SK-N-SH treated with all-trans-retinoic acid at 6 μM for 48 hours (cell line): ENCODE measurements at regions not wholly inside any gene's neighbourhood (a gene's known extent, or its start where the extent isn't known, plus 50 kb on each side); places are given as distances from the start of the nearest gene placed in this dataset.

Experiments
- ATAC-seq: fragments of 200-7000 bp; cut with Tn5 transposase; 3 replicates; pipeline ENCODE4 v1.9.1; 2020; ENCODE audit warnings: mild to moderate bottlenecking, moderate library complexity
- ARNTL ChIP-seq: fragments of 450-650 bp; formaldehyde crosslinking; IDR thresholded peaks from 2 replicates; pipeline ENCODE4 v1.5.0; 2020; ENCODE audit warnings: low read depth, mild to moderate bottlenecking, moderate library complexity, borderline replicate concordance
- BACH2 ChIP-seq: fragments of 250-450 bp; sonication (Bioruptor Pico); IDR thresholded peaks from 2 replicates; pipeline ENCODE4 v1.9.0; 2021; ENCODE audit warnings: mild to moderate bottlenecking, borderline replicate concordance
- CREB5 ChIP-seq: fragments of 250-450 bp; sonication (Bioruptor Pico); IDR thresholded peaks from 2 replicates; pipeline ENCODE4 v1.5.1; 2020; ENCODE audit warnings: low read depth, mild to moderate bottlenecking, moderate library complexity
- CSDC2 ChIP-seq: fragments of 250-450 bp; sonication (Bioruptor Pico); IDR thresholded peaks from 2 replicates; pipeline ENCODE4 v1.5.0; 2020; ENCODE audit warnings: mild to moderate bottlenecking, moderate library complexity
- CSRNP3 ChIP-seq: fragments of 250-450 bp; sonication (Bioruptor Pico); IDR thresholded peaks from 2 replicates; pipeline ENCODE4 v1.5.1; 2021; ENCODE audit warnings: mild to moderate bottlenecking, moderate library complexity
- ESRRG ChIP-seq: fragments of 250-450 bp; sonication (Bioruptor Pico); IDR thresholded peaks from 2 replicates; pipeline ENCODE4 v1.6.1; 2021; ENCODE audit warnings: mild to moderate bottlenecking
- GLIS3 ChIP-seq: fragments of 250-450 bp; sonication (Bioruptor Pico); IDR thresholded peaks from 2 replicates; pipeline ENCODE4 v1.5.0; 2020; ENCODE audit warnings: mild to moderate bottlenecking, moderate library complexity
- ISL1 ChIP-seq: fragments of 250-450 bp; sonication (Bioruptor Pico); IDR thresholded peaks from 2 replicates; pipeline ENCODE4 v2.1.2; 2022; ENCODE audit warnings: mild to moderate bottlenecking, moderate library complexity
- OSR1 ChIP-seq: fragments of 250-450 bp; sonication (Bioruptor Pico); IDR thresholded peaks from 2 replicates; pipeline ENCODE4 v1.8.0; 2022; ENCODE audit warnings: moderate library complexity, mild to moderate bottlenecking, inconsistent platforms
- POU6F1 ChIP-seq: fragments of 250-450 bp; sonication (Bioruptor Pico); IDR thresholded peaks from 2 replicates; pipeline ENCODE4 v1.8.0; 2021; ENCODE audit warnings: low read depth, mild to moderate bottlenecking, moderate library complexity, borderline replicate concordance
- PPARA ChIP-seq: fragments of 250-450 bp; sonication (Bioruptor Pico); IDR thresholded peaks from 2 replicates; pipeline ENCODE4 v1.5.0; 2020; ENCODE audit warnings: mild to moderate bottlenecking, borderline replicate concordance
- RARB ChIP-seq: fragments of 250-450 bp; sonication (Bioruptor Pico); IDR thresholded peaks from 2 replicates; pipeline ENCODE4 v1.8.0; 2021; ENCODE audit warnings: mild to moderate bottlenecking, moderate library complexity
- SNAI2 ChIP-seq: fragments of 250-450 bp; sonication (Bioruptor Pico); IDR thresholded peaks from 2 replicates; pipeline ENCODE4 v1.5.0; 2020; ENCODE audit warnings: mild to moderate bottlenecking, moderate library complexity
- TCF4 ChIP-seq: fragments of 250-450 bp; sonication (Bioruptor Pico); IDR thresholded peaks from 2 replicates; pipeline ENCODE4 v1.8.0; 2021; ENCODE audit warnings: mild to moderate bottlenecking, moderate library complexity, borderline replicate concordance
- TOX ChIP-seq: fragments of 250-450 bp; sonication (Bioruptor Pico); IDR thresholded peaks from 2 replicates; pipeline ENCODE4 v1.8.0; 2021; ENCODE audit warnings: mild to moderate bottlenecking, moderate library complexity, borderline replicate concordance
- TSHZ2 ChIP-seq: fragments of 250-450 bp; sonication (Bioruptor Pico); IDR thresholded peaks from 2 replicates; pipeline ENCODE4 v1.5.0; 2020; ENCODE audit warnings: mild to moderate bottlenecking, moderate library complexity
- ZC3H10 ChIP-seq: fragments of 250-450 bp; sonication (Bioruptor Pico); IDR thresholded peaks from 2 replicates; pipeline ENCODE4 v1.5.1; 2021; ENCODE audit warnings: mild to moderate bottlenecking, moderate library complexity
- ZFP30 ChIP-seq: fragments of 450-650 bp; formaldehyde crosslinking; IDR thresholded peaks from 2 replicates; pipeline ENCODE4 v1.5.0; 2022; ENCODE audit warnings: mild to moderate bottlenecking, moderate library complexity
- ZNF565 ChIP-seq: fragments of 450-650 bp; formaldehyde crosslinking; conservative IDR thresholded peaks from 2 replicates; pipeline ENCODE4 v1.5.0; 2020; ENCODE audit warnings: low read depth, mild to moderate bottlenecking, moderate library complexity
- ZNF8 ChIP-seq: fragments of 450-650 bp; formaldehyde crosslinking; IDR thresholded peaks from 2 replicates; pipeline ENCODE4 v1.5.0; 2020; ENCODE audit warnings: mild to moderate bottlenecking, moderate library complexity

GRCh38 chr2:7845332-7845731, 836.5 kb upstream of the ID2 start:
- ATAC-seq: peak; percentile 81
- TF ChIP-seq ISL1 (CRISPR knock-in tag) (peak; percentile 80), ESRRG (0 out of 2 replicates have a peak, but pooled peaks have one; percentile 39), PPARA (CRISPR knock-in tag) (no peak), TCF4 (no peak)
- TF ChIP-seq, all 23 proteins: peak for 2

- no peak for ATAC-seq
These were observed 835.2 kb upstream of the ID2 start for GRCh38 chr2:7846607-7847006.

GRCh38 chr2:7847321-7847720, 834.5 kb upstream of the ID2 start:
- no peak for TF ChIP-seq ZNF565
- TF ChIP-seq TCF4: no peak
- TF ChIP-seq CSDC2: no peak
- TF ChIP-seq OSR1: no peak
- no peak for TF ChIP-seq TOX (CRISPR knock-in tag)
- no peak for TF ChIP-seq RARB (CRISPR knock-in tag)
- no peak for TF ChIP-seq GLIS3
- ATAC-seq: peak; percentile 9

More at GRCh38 chr2:7846607-7847006, 835.2 kb upstream of the ID2 start:
- TF ChIP-seq ZNF8 (CRISPR knock-in tag) (no peak), GLIS3 (no peak), TSHZ2 (CRISPR knock-in tag) (no peak), POU6F1 (CRISPR knock-in tag) (no peak), ISL1 (CRISPR knock-in tag) (no peak), ZFP30 (CRISPR knock-in tag) (no peak), RARB (CRISPR knock-in tag) (no peak), TOX (CRISPR knock-in tag) (no peak), BACH2 (CRISPR knock-in tag) (no peak), ARNTL (no peak), ZC3H10 (CRISPR knock-in tag) (no peak), PPARA (CRISPR knock-in tag) (no peak), CSRNP3 (CRISPR knock-in tag) (no peak), CSDC2 (no peak)

- ATAC-seq: no peak
- TF ChIP-seq POU6F1 (CRISPR knock-in tag): no peak
These were observed 832.8 kb upstream of the ID2 start for GRCh38 chr2:7849027-7849426.

GRCh38 chr2:7849531-7849930, 832.3 kb upstream of the ID2 start:
- ATAC-seq: no peak
- TF ChIP-seq TOX (CRISPR knock-in tag) (no peak), TSHZ2 (CRISPR knock-in tag) (no peak), TCF4 (no peak), POU6F1 (CRISPR knock-in tag) (no peak), ARNTL (no peak), RARB (CRISPR knock-in tag) (no peak), CREB5 (CRISPR knock-in tag) (no peak), SNAI2 (CRISPR knock-in tag) (no peak), CSDC2 (no peak)
